GM12873 (cell line): ENCODE measurements at regions not wholly inside any gene's neighbourhood (a gene's known extent, or its start where the extent isn't known, plus 50 kb on each side); places are given as distances from the start of the nearest gene placed in this dataset.

Experiments
- TF ChIP-seq, protein P1 (sequence below): IDR thresholded peaks from 2 replicates; pipeline ENCODE4 v1.5.1; 2012; ENCODE audit warnings: low read depth, mild to moderate bottlenecking, moderate library complexity, low read length, control low read depth; ENCODE audit not compliant: insufficient read depth; ENCODE audit errors: missing control alignments

DNA sequence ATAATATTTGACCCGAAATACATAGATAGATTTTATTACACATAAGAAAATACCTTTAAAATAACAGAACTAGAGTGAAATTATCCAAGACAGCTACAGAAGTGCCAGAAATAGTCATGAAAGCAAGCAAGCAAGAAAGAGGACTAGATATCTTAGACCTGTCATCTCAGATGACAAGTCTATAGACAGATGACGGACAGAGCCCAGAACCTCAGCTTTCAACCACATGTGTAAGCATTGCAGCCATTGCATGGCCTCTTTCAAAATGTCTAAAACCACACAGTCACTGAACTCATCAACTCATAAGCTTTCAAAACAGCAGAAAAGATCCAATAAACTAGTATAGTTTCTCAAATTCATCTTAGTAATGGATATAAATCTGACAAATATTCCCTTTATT, 59.8 kb upstream of the FHIT start:
- TF ChIP-seq, protein P1, sequence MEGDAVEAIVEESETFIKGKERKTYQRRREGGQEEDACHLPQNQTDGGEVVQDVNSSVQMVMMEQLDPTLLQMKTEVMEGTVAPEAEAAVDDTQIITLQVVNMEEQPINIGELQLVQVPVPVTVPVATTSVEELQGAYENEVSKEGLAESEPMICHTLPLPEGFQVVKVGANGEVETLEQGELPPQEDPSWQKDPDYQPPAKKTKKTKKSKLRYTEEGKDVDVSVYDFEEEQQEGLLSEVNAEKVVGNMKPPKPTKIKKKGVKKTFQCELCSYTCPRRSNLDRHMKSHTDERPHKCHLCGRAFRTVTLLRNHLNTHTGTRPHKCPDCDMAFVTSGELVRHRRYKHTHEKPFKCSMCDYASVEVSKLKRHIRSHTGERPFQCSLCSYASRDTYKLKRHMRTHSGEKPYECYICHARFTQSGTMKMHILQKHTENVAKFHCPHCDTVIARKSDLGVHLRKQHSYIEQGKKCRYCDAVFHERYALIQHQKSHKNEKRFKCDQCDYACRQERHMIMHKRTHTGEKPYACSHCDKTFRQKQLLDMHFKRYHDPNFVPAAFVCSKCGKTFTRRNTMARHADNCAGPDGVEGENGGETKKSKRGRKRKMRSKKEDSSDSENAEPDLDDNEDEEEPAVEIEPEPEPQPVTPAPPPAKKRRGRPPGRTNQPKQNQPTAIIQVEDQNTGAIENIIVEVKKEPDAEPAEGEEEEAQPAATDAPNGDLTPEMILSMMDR = no peak

DNA sequence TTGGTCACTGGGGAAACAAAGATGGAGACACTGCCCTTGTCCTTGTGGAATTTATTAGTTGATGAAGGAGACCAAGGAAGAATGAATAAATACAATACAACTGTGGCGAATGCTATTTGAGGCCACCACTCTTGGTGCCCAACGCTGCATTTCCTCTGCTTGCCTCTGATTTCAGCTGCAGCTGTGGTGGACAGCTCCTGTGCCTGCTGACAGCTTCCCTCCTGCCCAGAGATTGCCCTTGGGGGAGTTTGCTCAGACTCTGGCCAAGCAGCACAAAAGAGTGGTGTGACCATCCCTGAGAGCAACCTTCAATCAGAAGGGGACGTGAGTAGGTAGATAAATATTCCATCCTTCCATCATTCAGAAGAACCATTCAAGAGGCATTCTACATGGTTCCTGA, 64.6 kb upstream of the FHIT start:
- TF ChIP-seq, protein P1 = no peak

DNA sequence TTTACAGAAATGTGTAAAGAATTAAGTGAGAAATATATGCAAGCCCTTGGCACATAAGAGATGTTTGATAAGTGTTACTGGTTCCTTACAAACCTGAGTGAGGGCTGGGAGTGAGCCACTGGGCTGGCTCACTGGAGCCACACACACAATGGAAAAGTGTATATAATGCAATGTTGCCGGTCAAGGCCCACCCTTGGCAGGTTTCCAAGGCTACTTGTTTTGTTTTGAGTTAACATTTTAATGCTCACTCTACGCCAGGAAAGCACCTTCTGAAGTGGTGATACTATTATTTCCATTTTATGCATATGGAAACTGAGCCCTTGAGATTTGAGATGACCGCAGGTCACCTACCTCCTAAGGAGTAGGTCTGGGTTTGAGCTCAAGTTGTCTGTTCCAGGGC, 71.8 kb upstream of the FHIT start:
- TF ChIP-seq, protein P1 = no peak

DNA sequence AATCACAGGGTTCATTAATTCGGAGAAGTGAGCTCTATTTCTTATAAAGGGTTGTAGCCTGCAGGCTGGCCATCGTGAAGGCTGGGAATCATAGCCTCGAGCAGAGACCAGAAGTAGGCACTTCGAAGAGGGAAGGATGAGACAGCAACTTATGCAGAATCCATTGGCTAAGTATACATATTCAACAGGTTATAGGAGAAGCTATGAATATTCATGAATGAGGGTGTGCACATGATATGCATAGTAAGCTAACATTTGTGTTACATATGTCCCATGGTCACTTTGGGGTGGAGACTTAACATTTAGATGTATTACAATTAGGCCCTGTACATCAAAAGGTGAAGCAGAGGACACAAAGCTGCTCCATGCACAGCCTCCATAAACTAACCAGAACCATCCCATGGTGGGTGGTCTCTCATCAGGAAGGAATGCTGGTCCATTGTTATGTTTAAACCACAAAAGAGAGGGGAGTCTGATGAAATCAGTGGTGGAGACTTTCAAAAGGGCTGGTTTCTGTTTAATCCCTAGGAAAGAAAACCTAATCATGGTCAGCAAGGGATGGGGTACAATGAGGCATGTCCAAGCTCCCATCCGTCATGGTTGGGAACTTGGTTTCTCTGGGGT, 80.8 kb upstream of the FHIT start:
- TF ChIP-seq, protein P1 = no peak

DNA sequence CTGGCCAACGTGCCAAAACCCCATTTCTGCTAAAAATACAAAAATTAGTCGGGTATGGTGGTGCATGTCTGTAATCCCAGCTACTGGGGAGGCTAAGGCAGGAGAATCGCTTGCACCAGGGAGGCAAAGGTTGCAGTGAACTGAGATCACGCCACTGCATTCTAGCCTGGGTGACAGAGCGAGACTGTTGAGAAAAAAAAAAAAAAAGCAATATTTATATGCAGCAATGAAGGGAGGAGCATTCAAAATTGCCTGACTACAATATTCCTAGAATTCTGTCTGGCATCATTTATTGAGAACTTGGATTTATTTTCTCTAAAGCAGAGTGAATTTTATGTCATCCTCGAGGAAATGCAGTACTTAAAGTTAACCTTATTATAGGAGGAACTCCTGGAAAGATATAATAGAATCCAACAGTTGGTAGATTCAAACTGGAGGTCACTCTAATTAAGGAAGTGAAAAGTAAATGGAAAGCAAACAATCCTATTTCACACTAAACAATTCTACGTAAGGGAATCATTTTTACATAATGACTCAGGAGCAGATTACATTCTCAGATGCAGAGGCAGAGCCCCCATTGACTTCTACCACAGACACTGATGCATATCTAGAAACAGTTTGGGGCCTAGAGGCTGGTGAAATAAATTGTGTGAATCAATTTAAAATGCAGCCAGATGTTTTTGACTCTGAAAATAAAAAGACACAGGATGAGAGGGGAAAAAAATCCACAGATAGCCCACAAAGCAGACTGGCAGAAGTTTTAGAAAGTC, 82.1 kb upstream of the FHIT start:
- TF ChIP-seq, protein P1 = no peak

DNA sequence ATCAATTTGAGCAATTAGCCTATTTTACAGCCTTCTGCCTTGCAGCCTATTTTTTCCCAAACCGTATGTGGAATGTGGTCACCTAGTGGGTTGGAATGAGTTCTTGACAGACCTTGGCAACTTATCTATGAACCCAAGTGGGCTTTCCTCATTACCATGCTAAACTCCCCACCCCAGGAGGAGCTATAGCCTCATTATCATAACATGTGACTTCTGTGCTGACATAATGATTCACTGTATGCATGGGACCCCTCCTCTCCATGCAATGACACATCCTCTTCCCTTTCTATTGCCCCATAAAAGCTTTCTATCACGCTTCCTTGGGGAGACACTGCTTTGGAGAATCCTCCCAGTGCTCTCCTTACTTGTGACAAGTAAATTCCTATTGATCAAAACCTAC, 83.5 kb upstream of the FHIT start:
- TF ChIP-seq, protein P1 = no peak

DNA sequence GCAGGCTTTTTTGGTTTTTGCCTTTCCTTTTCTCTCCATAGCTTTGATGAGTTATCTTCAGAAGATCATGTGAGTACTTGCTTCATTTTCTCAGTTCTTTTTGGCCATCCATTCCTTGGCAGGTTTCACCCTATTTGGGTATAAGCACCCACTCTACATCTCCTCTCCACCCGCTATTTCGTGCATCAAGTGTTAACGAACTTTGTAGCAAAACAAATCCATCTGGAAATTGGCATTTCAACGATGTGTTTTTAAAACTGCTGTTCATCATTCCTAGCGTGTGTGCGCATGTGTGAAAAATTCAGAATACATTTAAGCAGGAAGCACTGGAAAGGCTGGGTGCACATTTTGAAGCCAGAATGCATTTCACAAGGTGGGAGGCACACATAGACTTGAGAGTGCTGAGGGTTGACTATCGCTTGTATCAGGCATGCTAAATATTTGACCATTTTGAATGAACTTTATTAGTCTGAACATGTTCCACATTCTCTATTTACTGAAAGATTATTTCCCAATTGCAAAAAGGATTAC, 89.7 kb upstream of the FHIT start:
- TF ChIP-seq, protein P1 = no peak
